Activated effector memory CD4-positive, alpha-beta T cell treated with Interleukin-2 at 50 U/mL for 16 hours (primary cell): ENCODE measurements at regions not wholly inside any gene's neighbourhood (a gene's known extent, or its start where the extent isn't known, plus 50 kb on each side); places are given as distances from the start of the nearest gene placed in this dataset.
"Not testable (repeated sequence)": the region's sequence is repeated elsewhere in the genome, so short reads cannot be mapped to it uniquely, and the experiment has no call there.

Source experiments
- DNase-seq: peaks from one replicate; pipeline ENCODE4 v3.0.0-alpha.2; 2020

DNA sequence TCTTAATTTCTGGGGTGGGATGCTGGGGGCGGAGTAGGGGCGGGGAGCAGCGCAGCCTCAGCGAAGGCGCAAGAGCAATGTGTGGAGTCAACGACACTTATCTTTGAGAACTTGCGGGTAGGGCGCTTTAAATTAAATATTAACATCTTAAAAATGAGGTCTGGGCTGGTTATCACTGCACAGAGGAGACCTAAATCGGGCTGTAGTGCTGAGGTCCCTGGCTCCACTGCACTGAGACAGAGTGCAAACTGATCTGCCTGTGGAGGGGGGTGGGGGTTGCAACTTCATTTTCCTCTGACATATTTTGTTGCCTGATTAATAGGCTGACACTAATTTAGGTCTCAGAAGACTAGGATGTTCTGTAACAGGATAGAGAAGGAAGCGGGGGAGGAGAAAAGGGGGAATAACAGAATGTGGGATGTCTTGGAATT is 253.0 kb upstream of the FANCL start:
- DNase-seq = no peak

DNA sequence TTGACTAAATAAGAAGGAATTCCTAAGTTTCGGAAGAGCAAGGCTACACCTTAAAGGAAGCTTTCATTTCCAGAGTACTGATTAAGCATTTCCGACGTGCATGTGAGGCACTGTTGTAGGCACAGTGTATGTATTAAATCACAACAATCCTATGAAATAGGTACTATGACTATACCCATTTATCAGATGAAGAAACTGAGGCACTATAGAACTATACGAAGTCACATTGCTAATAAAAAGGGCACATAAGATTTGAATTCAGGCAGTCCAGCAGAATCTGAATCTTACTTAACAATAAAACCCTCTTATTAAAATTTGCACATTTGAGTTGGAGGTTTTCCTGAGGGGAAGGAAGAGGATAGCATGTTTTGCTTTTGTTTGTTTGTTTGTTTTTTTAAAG is 243.5 kb upstream of the FANCL start:
- DNase-seq = no peak

DNA sequence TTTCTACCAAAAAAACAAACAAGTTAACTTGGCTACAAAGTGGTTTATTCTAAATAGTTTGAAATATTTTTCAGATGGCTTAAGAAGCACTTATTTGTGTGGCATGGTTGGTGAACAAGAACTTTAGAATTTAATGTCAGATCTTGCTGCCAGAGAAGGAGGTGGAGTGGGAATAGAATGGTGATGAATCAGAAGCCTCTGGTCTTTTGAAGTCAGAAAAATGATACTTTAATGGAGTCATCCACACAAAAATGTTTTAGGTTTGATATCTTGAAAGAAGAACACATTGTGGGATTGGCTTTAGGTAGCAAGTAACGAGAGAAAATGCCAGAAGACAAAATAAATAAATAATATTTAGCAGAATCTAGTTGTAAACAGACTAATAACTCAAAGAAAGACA is 243.1 kb upstream of the FANCL start:
- no peak for DNase-seq

DNA sequence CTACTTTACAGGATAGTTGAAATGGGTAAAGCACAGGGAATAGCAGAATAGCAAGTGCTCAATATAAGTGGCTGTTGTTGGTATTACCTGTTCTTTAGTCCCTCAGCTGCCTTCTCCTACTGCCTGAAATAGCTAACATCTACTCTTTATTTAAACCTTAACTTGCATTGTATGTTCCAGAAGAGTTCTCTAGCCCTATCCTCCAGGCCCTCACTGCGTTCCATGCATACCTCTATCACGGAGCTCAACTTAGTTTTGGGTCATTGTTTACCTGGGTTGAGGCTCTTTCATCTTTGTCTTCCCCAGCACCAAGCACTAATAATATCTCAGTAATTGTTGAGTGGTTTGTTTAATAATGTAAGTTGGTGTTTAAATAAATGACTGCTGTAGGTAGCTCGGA is 242.2 kb upstream of the FANCL start:
- no peak for DNase-seq

DNA sequence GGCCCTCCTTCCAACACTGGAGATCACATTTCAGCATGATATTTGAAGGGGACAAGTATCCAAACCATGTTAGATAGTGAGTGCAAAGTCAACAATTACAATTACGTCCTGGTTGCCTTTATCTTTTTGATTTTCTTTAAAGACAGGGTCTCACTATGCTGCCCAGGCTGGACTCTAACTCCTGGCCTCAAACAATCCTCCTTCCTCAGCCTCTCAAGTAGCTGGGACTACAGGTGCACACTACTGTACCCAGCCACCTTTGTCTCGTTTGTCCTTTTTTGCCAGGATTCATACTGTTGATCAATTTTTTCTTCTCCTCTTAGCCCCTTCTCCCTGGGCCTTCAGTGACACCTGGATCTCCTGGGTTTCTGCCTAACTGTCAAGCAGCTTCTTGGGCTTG is 240.5 kb upstream of the FANCL start:
- no peak for DNase-seq

DNA sequence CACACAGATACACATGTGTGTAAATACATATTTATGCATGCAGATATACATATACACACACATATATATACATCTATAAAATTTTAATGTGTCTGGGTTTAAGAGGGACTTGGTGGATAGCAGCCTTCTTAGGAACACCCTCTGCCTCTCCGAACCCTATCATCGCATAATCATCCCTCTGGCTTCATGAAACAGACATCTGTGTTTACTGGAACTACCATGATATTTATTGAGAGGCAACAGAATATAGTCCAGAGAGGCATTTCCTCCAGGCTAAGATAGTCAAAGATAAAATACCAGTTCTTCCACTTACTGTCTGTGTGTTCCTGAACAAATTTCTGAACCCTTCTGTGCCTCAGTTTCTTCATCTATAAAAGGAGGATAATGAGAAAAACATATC is 239.0 kb upstream of the FANCL start:
- no peak for DNase-seq

DNA sequence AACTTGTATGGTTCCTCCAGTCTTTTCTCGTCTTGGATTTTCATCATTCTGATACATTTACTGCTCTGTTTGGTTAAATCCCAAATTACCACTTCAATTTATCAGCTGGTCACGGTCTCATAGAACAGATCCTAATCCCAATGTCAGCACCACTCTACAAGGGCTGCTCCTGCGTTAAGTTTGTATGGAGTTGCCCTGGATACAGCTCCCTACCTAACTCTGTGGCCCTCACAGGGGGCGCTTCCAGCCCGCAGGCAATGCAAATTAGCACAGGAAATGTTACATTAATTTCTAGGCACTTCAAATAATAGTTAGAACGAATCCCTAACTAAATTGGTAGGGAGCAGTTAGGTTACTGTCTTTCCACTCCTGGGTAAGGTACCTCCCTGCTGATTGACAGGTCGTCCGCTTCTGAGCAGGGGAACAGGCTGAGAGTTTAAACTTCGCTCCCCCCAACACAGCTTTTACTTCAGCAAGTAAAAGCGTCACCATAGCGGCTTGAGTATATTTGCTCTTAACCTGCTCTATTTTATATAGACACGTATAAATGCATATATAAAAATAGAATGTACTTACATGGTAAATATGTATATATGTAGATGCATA is 238.5 kb upstream of the FANCL start:
- no peak for DNase-seq

DNA sequence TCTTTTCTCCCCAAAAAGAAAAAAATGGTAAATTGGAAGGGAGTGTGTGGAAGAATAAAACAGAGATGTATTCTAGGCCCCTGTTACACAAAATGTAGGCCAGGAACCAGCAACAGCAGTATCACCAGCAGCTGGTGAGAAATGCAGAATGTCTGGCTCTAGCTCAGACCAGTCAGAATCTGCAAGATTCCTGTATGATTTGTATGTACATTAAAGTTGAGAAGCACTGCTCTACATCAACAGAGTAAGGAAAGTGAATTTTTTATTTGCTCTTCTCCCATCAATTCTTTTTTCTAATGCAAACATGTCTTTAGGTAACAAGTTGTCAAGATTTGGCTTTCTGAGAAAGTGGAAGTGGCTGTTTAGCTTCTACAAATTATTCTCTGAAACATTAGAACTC is 235.4 kb upstream of the FANCL start:
- DNase-seq = no peak

DNA sequence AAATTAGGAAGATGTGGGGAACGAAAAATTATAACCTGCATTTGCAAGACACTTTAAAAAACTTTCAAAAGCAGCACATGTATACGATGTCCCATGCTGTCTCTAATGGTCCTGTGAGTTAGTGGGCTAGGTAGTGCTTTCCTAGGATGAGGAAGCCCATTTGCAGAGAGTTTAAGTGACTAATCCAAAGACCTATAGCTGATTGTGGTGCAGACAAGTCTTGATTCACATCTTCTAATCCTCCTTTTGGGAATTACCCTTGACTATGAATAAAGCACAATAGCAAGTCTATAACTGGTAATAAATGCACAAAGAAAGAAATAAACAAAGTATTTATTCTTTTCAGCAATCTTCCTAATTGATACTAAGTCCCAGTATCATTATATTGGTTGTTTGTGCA is 234.6 kb upstream of the FANCL start:
- DNase-seq = no peak

DNA sequence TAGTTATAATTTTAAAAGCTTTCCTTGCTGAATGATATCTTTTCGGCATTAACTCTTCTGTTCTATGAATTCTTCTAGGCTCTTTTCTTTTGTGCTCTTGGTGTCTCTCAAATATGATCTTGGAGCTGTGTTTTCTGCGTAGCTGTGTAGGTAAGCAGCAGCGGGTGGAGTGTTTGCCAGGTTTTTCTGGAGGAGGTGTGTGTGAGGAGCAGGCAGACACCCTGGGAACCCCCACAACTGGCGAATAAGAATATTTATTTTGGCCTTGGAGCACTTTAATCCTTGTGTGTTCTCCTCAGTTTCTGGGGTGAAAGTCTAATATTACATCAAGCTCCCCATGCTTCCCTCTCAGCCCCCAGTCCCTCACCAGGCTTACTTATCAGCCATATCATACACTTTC is 232.0 kb upstream of the FANCL start:
- DNase-seq = no peak

DNA sequence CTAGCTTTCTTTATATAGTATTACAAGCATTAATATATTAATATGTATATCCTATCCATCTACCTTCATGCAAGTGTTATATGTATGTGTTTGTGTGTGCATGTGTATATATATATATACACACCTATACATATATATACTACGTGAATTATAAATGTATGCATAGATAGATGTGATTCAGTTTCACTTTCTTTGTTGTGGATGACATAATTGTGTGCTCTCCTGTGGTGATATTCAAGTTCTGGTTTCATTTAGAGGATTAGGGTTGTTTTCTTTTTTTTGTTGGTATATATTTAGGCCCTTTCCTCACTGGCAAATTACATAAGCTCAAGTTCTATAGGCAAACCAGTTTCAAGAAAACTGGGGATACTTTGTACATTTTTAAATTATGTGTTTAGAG is 225.7 kb upstream of the FANCL start:
- DNase-seq = no peak

DNA sequence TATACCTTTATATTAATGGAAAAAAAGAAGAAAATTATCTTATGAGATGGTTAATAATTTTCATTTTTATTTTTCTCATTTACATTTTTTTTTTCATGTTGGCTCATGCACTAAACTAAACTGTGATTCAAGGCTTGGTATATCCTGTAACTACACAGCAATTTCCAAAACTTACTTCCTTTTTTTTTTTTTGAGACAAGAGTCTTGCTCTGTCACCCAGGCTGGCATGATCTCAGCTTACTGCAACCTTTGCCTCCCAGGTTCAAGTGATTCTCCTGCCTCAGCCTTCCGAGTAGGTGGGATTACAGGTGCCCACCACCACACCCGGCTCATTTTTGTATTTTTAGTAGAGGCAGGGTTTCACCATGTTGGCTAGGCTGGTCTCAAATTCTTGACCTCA is 224.9 kb upstream of the FANCL start:
- DNase-seq = not testable (repeated sequence)

DNA sequence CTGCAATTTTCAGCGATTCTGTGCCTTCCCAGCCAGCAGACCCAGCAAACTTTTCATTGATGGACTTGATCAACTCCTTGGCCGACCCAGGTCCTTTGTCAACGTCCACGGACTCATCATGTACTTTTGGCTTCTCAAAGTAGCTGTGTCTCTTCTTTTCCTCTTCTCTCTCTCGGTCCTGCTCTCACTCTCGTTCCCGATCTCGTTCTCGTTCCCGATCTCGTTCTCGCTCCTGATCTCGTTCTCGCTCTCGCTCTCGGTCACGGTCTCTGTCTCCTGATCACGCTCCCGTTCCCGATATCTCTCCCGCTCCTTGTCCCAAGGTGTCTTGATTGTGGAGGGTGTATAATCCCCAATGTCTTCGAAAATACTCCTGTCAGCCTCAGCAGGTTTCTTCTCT is 219.5 kb upstream of the FANCL start:
- DNase-seq = no peak

DNA sequence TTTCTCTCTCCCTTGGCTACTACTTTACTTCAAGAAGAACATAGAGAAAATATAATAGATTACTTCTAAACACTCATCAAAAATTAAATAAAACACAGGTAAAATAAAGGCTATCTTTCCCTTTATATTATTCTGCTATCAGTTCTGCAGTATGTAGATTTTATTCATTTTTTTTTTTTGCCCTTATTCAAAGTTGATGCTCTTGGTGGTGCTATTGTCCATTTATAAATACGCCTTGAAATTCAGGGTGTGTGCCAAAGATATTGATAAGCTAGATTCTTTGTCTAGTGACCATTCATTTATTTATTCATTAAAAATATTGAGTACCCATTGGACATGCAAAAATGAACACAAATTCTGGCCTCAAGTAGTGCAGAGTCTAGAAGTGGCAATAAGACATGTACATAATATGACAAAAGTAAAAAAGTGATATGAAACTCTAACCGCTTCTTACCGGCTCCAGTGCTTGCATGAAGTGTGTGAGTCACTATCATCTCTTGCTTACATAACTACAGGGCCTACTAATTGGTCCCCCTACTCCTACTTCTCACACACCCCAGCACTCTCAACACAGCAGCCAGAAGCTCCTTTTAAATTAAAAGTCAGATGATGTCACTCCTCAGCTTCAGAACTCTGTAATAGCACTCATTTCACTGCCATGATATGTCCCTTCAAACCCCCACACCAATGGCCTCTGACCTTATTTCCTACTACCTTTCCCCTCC is 208.3 kb upstream of the FANCL start:
- DNase-seq = no peak

DNA sequence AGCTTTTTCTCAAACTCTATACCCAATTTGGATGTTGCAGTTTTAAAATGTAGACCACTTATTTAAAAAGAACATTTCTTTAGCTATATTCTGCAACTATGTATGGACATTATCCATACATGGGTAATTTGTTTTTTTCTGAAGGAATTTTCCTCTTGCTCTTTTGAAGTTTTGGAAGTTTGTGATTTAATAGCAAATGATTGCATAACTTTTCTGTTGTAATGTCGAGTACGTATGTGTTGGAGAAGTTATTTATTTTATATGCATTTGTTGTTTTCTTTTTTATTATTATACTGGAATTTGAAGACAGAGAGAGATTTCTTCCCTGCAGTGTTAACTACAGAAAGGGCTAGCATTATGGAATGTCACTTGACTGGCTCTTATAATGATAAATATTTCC is 207.7 kb upstream of the FANCL start:
- DNase-seq = no peak

DNA sequence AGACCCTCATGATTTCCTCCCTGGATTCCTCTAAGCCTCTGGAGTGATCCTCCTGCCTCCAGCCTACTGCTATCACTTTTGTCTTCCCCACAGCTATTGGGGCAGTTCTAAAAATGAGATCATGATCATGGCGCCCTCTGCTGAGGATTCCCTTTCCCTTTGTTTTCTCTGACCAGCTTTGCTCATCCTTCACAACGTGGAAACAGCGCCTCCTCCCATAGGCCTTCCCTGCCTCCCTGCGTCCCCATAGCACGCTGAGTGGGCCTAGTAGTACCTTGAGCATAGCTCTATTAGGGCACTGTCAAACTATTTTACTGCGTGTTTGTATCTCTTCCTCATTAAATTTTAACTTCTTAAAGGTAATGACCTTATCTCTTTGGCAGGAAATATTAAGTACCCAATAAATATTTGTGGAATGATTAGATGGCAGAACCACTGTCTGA is 207.0 kb upstream of the FANCL start:
- DNase-seq = no peak

DNA sequence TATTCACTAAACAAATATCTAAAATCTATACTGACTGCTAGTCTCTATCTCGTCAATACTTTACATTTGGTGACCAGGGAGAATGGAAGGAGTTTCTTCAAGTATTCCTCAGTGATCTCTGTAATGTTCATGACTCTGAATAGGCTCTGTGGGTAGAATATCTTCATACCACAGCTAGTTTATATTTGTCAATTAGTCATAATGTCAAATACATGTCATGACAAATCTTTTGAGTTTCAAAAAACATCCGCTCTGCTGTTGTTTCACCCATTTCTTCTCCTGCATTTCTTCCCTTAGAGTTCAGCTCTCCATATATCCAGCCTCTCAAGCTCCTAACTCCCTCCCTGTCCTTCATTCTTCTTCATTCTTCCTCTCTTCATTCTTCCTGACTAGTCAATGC is 206.5 kb upstream of the FANCL start:
- no peak for DNase-seq

DNA sequence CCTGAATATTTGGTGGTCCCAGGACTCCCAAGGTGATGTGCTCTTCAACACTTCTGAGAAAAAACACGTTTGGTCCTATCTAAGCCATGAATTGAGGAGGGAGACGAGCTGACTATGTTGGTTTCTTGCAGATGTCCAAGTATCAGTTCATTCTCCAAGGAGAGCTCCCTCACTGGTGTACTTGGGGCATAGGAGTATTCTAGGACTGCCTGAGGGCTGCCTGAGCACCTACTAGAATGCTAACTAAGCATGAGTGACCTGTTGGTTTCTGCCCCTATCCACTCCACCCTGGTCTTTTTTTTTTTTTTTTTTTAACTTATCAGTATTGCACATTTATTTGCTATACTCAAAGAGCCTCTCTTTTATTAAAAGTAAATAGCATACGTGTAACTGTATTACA is 200.5 kb upstream of the FANCL start:
- no peak for DNase-seq

DNA sequence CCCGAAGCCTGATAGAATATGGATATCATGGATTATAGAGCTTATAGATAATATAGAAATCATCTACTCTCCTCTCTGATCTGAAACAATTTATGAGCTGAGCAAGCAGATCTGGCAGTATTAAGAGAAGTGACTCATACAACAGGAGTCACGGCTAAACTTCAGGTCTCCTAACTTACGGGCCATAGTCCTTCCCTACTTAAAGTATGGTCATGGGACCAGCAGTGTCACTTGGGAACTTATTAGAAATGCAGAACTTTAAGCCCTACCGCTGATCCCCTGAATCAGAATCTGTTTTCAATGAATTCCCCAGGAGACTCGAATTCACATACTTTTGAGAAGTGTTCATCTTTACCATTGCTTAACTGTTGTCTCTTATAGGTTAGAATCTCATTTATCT is 195.7 kb upstream of the FANCL start:
- no peak for DNase-seq

DNA sequence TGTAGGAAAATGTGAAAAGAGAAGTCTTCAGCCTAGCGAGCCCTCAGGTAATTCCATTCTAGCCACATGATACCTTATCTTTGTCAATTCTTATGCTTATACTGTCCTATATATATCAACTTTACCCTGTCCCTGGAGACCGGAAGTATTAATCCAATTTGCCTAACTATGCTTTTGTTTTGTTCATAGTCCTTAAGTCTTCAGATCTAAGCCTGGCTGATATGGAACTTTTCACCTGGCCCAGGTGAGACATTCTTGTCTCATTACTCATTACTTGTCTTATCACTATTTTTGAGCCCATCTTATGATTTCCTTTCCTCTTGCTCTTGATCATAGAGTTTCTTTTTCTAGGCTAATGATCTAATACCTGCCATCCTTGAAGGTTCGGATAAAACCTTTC is 194.1 kb upstream of the FANCL start:
- DNase-seq = no peak

DNA sequence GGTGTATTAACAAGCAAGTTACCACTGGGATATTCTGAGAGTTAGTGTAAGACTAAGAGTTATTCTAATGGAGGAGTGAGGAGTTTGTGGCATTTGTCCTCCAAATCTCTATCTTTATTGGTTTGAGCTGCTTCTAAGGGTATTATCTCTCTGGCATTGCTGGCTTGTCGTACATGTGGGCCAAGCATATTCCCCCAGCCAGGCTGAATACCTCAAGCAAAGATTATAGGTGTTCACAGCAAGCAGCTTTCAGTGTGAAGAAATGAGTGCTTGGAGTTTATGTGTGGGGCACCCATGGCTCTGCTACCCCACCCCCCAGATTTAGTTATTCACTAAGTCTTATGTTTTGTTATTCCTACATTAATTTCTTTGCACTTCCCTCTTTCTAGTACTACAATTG is 193.6 kb upstream of the FANCL start:
- no peak for DNase-seq

DNA sequence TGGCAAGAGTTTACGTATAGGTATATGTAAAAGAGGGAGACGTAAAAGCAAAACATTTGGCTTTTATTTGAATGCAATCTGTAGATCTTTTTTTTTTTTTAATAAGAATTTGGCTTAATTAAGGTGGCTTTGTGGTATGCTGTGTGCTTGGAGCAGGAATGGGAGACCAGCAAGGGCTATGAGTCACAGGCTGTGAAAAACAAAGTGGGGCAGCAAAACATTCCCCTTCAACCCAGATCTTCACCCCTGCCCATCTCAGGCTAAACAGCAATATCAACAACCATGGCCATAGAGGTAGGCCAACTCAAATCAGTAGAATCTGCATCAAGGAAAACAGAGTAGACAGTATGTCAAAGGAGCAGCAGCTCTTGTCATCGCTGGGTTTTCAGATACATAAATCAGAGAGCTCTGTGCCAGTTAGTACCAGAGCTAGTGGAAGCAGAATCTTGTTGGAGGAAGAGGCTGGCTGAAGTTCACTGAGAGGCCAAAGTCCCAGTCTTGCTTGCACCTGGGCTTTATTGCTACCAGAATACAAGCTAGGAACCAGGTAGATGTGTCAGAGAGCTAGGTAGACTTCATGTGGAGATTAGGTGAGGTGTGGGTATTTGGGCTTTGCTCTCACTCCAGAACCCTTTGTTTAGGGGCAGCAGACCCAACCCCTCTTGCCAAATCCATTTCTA is 191.5 kb upstream of the FANCL start:
- no peak for DNase-seq

DNA sequence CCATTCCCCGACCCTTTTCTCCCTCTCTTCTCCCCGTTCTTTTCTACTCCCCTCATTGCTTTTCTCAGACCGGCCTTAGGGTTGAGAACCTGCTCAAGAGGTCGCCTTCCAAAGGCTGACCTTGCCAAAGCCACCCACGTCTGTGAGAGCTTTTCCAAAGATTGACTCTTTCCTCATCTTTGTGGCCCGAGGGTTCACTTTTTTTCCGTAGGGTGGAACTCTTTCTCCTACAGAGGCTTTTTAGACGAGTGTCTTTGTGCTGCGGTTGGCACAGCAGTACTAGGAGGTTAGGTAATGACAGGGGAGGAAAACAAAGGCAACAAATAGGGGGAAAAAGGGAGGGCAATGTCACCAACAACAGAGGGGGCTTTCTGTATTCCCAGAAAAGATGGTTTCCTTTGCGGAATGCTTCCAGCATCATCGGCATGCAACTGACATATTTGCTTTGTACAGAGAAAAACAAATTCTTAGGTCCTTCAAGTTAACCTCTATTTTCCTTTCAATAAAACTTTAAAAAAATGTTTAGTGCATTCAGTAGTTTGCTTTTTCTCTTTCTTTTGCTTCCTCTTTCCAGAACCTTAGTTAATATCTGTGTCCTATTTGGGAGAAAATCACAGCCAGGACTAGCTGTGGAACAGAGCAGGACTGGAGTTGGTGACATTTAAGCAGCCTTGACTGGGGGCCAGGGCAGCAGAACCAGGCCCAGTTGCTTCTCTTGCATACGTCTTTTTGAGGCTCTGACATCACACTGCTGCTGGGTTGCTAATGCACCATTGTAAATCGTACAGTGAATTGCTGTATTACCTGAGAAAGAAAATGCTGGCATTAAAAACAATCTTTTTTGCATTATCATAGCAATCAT is 188.1 kb upstream of the FANCL start:
- DNase-seq = no peak
